GM23338 (cell line): ENCODE measurements at regions not wholly inside any gene's neighbourhood (a gene's known extent, or its start where the extent isn't known, plus 50 kb on each side); places are given as distances from the start of the nearest gene placed in this dataset.

Source experiments
- ATAC-seq: fragments of 200-7000 bp; cut with Tn5 transposase; 3 replicates; pipeline ENCODE4 v1.9.1; 2020
- DNase-seq: peaks from one replicate; pipeline ENCODE4 v3.0.0-alpha.2; 2015; ENCODE audit warnings: low spot score
- H2AFZ ChIP-seq: fragments of 200-600 bp; sonication (generic); 2 replicates; pipeline ENCODE4 v1.8.0; 2016; ENCODE audit warnings: antibody characterized with exemption, mild to moderate bottlenecking, moderate library complexity
- H3F3A ChIP-seq: fragments of 200-600 bp; sonication (generic); replicated peaks from 2 replicates; pipeline ENCODE4 v1.8.0; 2017; ENCODE audit warnings: antibody characterized with exemption, mixed run types, low read depth
- H3K27ac ChIP-seq: fragments of 200-600 bp; sonication (generic); 2 replicates; pipeline ENCODE4 v1.6.1; 2016; ENCODE audit warnings: low read depth
- H3K27me3 ChIP-seq: fragments of 200-600 bp; sonication (generic); 2 replicates; pipeline ENCODE4 v1.8.0; 2016; ENCODE audit warnings: mild to moderate bottlenecking, mixed run types, moderate library complexity; ENCODE audit not compliant: insufficient read depth
- H3K36me3 ChIP-seq: fragments of 200-600 bp; sonication (generic); 2 replicates; pipeline ENCODE4 v1.8.0; 2016; ENCODE audit warnings: mild to moderate bottlenecking; ENCODE audit not compliant: insufficient read depth
- H3K4me1 ChIP-seq: fragments of 200-600 bp; sonication (generic); 2 replicates; pipeline ENCODE4 v1.8.0; 2016; ENCODE audit warnings: mild to moderate bottlenecking, moderate library complexity; ENCODE audit not compliant: insufficient read depth
- H3K4me2 ChIP-seq: fragments of 200-600 bp; sonication (generic); 2 replicates; pipeline ENCODE4 v1.7.1; 2017; ENCODE audit warnings: mixed run types
- H3K4me3 ChIP-seq: fragments of 200-600 bp; sonication (generic); 2 replicates; pipeline ENCODE4 v1.6.1; 2016; ENCODE audit warnings: mixed run types
- H3K79me2 ChIP-seq: fragments of 200-600 bp; sonication (generic); replicated peaks from 2 replicates; pipeline ENCODE4 v1.8.0; 2017; ENCODE audit warnings: mild to moderate bottlenecking; ENCODE audit not compliant: insufficient read depth
- H3K9me2 ChIP-seq: fragments of 200-600 bp; sonication (generic); 2 replicates; pipeline ENCODE4 v1.8.0; 2017; ENCODE audit not compliant: insufficient read depth
- H4K20me1 ChIP-seq: fragments of 200-600 bp; sonication (generic); replicated peaks from 2 replicates; pipeline ENCODE4 v1.8.0; 2017; ENCODE audit warnings: mild to moderate bottlenecking; ENCODE audit not compliant: insufficient read depth
- H3K27ac Mint-ChIP-seq: 2 replicates; pipeline ENCODE4 v1.8.0; 2020; ENCODE audit warnings: inconsistent platforms, mild to moderate bottlenecking, moderate library complexity, mixed read lengths
- H3K27me3 Mint-ChIP-seq: 3 replicates; pipeline ENCODE4 v1.8.0; 2022; ENCODE audit warnings: low read depth, mild to moderate bottlenecking, moderate library complexity, mixed read lengths, inconsistent platforms; ENCODE audit not compliant: insufficient read depth, poor library complexity
- H3K36me3 Mint-ChIP-seq: 3 replicates; pipeline ENCODE4 v1.8.0; 2021; ENCODE audit warnings: low read depth, mild to moderate bottlenecking, inconsistent platforms, moderate library complexity, mixed read lengths
- H3K4me1 Mint-ChIP-seq: 3 replicates; pipeline ENCODE4 v1.8.0; 2020; ENCODE audit warnings: mild to moderate bottlenecking, inconsistent platforms, mixed read lengths
- H3K4me3 Mint-ChIP-seq: 3 replicates; pipeline ENCODE4 v1.8.0; 2021; ENCODE audit warnings: moderate library complexity, mild to moderate bottlenecking, inconsistent platforms, mixed read lengths
- H3K9me3 Mint-ChIP-seq: 3 replicates; pipeline ENCODE4 v1.8.0; 2020; ENCODE audit warnings: moderate library complexity, mild to moderate bottlenecking, inconsistent platforms, mixed read lengths
- CREB1 ChIP-seq: fragments of 250-450 bp; sonication (Bioruptor Pico); IDR thresholded peaks from 2 replicates; pipeline ENCODE4 v1.5.0; 2020; ENCODE audit warnings: low read depth, mild to moderate bottlenecking, moderate library complexity
- CTCF ChIP-seq, 2 experiments: fragments of 200-600 bp in 1 of 2; sonication (generic) in 1 of 2; conservative IDR thresholded peaks; 2 replicates each; pipeline versions ENCODE4 v1.5.1 to v1.6.1; 2016 to 2017; ENCODE audit warnings: antibody characterized with exemption in 2 of 2, low read depth in 2 of 2, mild to moderate bottlenecking in 2 of 2, moderate library complexity in 1 of 2
- ETS1 ChIP-seq: IDR thresholded peaks from 2 replicates; pipeline ENCODE4 v1.6.1; 2016; ENCODE audit warnings: antibody characterized with exemption
- EZH2 ChIP-seq: fragments of 200-600 bp; sonication (generic); IDR thresholded peaks from one replicate; pipeline ENCODE4 v1.8.0; 2017; ENCODE audit warnings: antibody characterized with exemption, mild to moderate bottlenecking, low read depth; ENCODE audit not compliant: unreplicated experiment
- EZH2phosphoT487 ChIP-seq: fragments of 200-600 bp; sonication (generic); IDR thresholded peaks from one replicate; pipeline ENCODE4 v1.8.1; 2018; ENCODE audit warnings: antibody characterized with exemption; ENCODE audit not compliant: unreplicated experiment
- JUNB ChIP-seq: IDR thresholded peaks from one replicate; pipeline ENCODE4 v1.6.1; 2016; ENCODE audit warnings: antibody characterized with exemption; ENCODE audit not compliant: unreplicated experiment
- NANOG ChIP-seq: IDR thresholded peaks from 2 replicates; pipeline ENCODE4 v1.6.1; 2016; ENCODE audit warnings: antibody characterized with exemption, borderline replicate concordance
- POLR2AphosphoS5 ChIP-seq: IDR thresholded peaks from 2 replicates; pipeline ENCODE4 v1.6.1; 2016; ENCODE audit warnings: antibody characterized with exemption, low read depth
- REST ChIP-seq: IDR thresholded peaks from one replicate; pipeline ENCODE4 v1.6.1; 2018; ENCODE audit warnings: antibody characterized with exemption; ENCODE audit not compliant: unreplicated experiment
- STAT1 ChIP-seq: IDR thresholded peaks from one replicate; pipeline ENCODE4 v1.6.1; 2016; ENCODE audit warnings: antibody characterized with exemption; ENCODE audit not compliant: unreplicated experiment
- ZNF114 ChIP-seq: fragments of 250-450 bp; sonication (Bioruptor Pico); IDR thresholded peaks from 2 replicates; pipeline ENCODE4 v1.5.0; 2020; ENCODE audit warnings: mild to moderate bottlenecking, moderate library complexity

- Histone ChIP-seq H3K79me2 (no peaks in the 10 kb centered on the region), H2AFZ (no peak overlapping the region), H3K4me2 (no peak overlapping the region), H3F3A (no peaks in the 10 kb centered on the region), H3K9me2 (peaks cover 8% of the 10 kb centered on the region; the same call in 1 of the 2 replicates), H3K4me3 (no peak overlapping the region), H3K36me3 (no peaks in the 10 kb centered on the region), H3K4me1 (no peaks in the 10 kb centered on the region), H4K20me1 (no peaks in the 10 kb centered on the region), H3K27me3 (no peaks in the 10 kb centered on the region), H3K27ac (no peak overlapping the region)
- peaks cover 9% of the 10 kb centered on the region; the same call in 2 of the 3 replicates for H3K9me3 Mint-ChIP-seq
- H3K36me3 Mint-ChIP-seq, result no peaks in the 10 kb centered on the region
- no peak overlapping the region for H3K27ac Mint-ChIP-seq
- no peak for ATAC-seq
- no peak overlapping the region for H3K4me3 Mint-ChIP-seq
- no peak for DNase-seq
- H3K4me1 Mint-ChIP-seq, result peaks cover 8% of the 10 kb centered on the region; the same call in 2 of the 3 replicates
- TF ChIP-seq CREB1 (CRISPR knock-in tag) (no peak), EZH2phosphoT487 (no peak)
- no peaks in the 10 kb centered on the region for H3K27me3 Mint-ChIP-seq
Observed at GRCh38 chr6:40937491-40937890, 101.5 kb downstream of the UNC5CL start.

- H3K36me3 Mint-ChIP-seq, result no peaks in the 10 kb centered on the region
- Histone ChIP-seq H3F3A (no peaks in the 10 kb centered on the region), H3K4me1 (no peaks in the 10 kb centered on the region), H2AFZ (no peak overlapping the region), H3K4me3 (no peak overlapping the region), H3K27me3 (no peaks in the 10 kb centered on the region), H4K20me1 (no peaks in the 10 kb centered on the region), H3K4me2 (no peak overlapping the region), H3K79me2 (no peaks in the 10 kb centered on the region), H3K27ac (no peak overlapping the region), H3K9me2 (peaks cover 8% of the 10 kb centered on the region; the same call in 1 of the 2 replicates), H3K36me3 (no peaks in the 10 kb centered on the region)
- no peak overlapping the region for H3K4me3 Mint-ChIP-seq
- no peak overlapping the region for H3K27ac Mint-ChIP-seq
- peaks cover 6% of the 10 kb centered on the region; the same call in 2 of the 3 replicates for H3K9me3 Mint-ChIP-seq
- peaks cover 8% of the 10 kb centered on the region; the same call in 2 of the 3 replicates for H3K4me1 Mint-ChIP-seq
- H3K27me3 Mint-ChIP-seq, result no peaks in the 10 kb centered on the region
- ATAC-seq, result no peak
- DNase-seq, result no peak
- TF ChIP-seq ETS1 (no peak), POLR2AphosphoS5 (no peak), REST (no peak), CREB1 (CRISPR knock-in tag) (no peak), STAT1 (no peak), NANOG (no peak), EZH2 (no peak), EZH2phosphoT487 (no peak), JUNB (no peak), ZNF114 (no peak), CTCF (conservative IDR thresholded peaks at IDR 0.05; ENCODE audit: low read depth in 2 of 2) (no peak)
Observed at GRCh38 chr6:40936818-40937251, 102.2 kb downstream of the UNC5CL start.
